Fibroblast of villous mesenchyme (primary cell): ENCODE measurements at regions not wholly inside any gene's neighbourhood (a gene's known extent, or its start where the extent isn't known, plus 50 kb on each side); places are given as distances from the start of the nearest gene placed in this dataset.

Source experiments
- DNase-seq: peaks from one replicate; pipeline ENCODE4 v3.0.0-alpha.2; 2010; ENCODE audit warnings: low read depth
- H3K4me3 ChIP-seq: 2 replicates; pipeline ENCODE4 v1.5.1; 2011; ENCODE audit warnings: low read depth, mild to moderate bottlenecking, low read length
- TF ChIP-seq, protein P1 (sequence below): IDR thresholded peaks from 2 replicates; pipeline ENCODE4 v1.5.1; 2012; ENCODE audit warnings: low read depth, mild to moderate bottlenecking, low read length; ENCODE audit not compliant: insufficient read depth

DNA sequence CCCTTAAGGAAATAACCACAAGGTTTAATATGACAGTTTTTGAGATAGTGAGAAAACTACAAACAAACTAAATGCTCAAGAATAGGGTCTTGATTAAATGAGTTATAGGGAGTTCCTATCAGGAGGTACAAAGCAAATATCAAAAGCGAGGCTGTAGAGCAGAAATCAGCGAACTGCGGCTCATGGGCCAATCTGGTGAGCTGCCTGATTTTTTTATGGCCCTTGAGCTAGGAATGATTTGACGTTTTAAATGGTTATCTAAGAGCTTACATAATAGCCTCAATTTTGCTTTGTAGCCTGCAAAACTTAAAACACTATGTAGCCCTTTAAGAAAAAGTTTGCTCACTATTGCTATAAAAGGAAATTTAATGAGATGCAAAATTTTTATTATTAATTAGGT is 62.2 kb downstream of the XCL2 start:
- DNase-seq, result no peak
- no peak overlapping the region for H3K4me3 ChIP-seq
- TF ChIP-seq, protein P1, sequence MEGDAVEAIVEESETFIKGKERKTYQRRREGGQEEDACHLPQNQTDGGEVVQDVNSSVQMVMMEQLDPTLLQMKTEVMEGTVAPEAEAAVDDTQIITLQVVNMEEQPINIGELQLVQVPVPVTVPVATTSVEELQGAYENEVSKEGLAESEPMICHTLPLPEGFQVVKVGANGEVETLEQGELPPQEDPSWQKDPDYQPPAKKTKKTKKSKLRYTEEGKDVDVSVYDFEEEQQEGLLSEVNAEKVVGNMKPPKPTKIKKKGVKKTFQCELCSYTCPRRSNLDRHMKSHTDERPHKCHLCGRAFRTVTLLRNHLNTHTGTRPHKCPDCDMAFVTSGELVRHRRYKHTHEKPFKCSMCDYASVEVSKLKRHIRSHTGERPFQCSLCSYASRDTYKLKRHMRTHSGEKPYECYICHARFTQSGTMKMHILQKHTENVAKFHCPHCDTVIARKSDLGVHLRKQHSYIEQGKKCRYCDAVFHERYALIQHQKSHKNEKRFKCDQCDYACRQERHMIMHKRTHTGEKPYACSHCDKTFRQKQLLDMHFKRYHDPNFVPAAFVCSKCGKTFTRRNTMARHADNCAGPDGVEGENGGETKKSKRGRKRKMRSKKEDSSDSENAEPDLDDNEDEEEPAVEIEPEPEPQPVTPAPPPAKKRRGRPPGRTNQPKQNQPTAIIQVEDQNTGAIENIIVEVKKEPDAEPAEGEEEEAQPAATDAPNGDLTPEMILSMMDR, result no peak

GRCh38 chr1:168480997-168481396 is 62.8 kb downstream of the XCL2 start:
- no peak overlapping the region for H3K4me3 ChIP-seq
- TF ChIP-seq, protein P1, result no peak
- no peak for DNase-seq

DNA sequence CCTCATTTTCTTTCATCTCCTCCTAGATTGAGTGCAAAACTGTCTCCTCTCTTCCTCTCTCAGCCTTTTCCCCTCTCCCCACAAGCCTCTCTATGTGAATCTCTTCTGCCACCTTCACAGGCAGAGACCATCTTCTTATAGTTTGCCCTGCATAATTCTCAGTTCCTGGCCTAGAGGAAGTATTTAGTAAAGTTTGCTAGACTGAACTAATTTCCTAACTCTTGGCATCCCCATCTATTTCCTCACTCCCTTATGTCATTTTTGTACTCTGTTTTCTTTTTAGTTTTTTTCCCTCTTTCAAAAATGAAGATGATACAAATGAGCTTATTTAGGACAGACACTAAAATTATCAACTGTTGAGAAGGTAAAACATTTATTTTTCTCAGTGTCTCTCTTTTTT is 66.0 kb downstream of the XCL2 start:
- TF ChIP-seq, protein P1, result no peak
- no peak for DNase-seq
- H3K4me3 ChIP-seq, result no peak overlapping the region

DNA sequence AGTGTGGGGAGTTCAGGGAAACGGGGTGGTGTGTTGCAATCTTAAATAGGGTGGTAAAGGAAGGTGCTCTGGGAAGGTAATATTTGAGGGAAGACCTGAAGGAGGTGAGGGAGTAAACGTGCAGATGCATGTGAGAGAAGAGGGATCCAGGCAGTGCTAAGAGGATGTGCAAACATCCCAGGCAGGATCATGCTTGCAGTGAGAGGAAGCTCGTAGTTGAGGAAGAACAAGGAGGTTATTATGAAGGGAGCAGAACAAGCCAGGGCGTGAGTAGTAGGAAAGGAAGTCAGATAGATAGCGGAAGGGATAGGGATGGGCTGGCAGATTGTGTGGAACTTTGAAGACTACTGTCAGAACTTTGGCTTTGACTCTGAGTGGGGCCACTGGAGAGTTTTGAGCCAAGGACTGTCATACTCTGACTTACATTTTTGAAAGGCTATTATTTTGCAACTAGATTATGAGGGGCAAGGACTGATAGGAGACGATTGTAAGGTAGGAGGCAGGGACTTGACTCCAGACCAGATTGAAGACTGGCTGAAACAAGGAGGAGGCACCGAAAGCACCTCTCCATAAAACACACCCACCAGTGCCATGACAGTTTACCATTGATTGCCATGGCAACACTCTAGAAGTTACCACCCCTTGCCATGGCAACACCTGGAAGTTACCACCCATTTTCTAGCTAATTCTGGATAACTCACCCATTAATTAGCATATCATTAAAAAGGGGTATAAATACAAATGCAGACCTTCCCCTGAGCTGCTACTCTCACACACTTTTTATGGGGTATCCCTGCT is 67.0 kb downstream of the XCL2 start:
- no peak overlapping the region for H3K4me3 ChIP-seq
- no peak for DNase-seq
- TF ChIP-seq, protein P1, result no peak

DNA sequence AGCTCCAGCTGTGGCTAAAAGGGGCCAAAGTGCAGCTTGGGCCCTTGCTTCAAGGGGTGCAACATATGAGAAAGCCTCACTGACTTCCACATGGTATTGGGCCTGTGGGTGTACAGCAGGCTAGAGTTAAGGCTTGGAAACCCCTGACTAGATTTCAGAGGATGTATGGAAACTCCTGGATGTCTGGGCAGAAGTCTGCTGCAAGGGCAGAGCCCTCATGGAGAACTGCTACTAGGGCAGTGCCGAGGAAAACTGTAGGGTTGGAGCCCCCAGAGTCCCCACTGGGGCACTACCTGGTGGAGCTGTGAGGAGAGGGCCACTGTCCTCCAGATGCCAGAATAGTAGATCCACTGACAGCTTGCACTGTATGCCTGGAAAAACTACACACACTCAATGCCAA is 69.5 kb downstream of the XCL2 start:
- no peak overlapping the region for H3K4me3 ChIP-seq
- DNase-seq, result no peak
- TF ChIP-seq, protein P1, result no peak

GRCh38 chr1:168473126-168473525 is 70.7 kb downstream of the XCL2 start:
- no peak overlapping the region for H3K4me3 ChIP-seq
- TF ChIP-seq, protein P1, result no peak
- DNase-seq, result no peak

- TF ChIP-seq, protein P1, result no peak
- H3K4me3 ChIP-seq, result no peak overlapping the region
- DNase-seq, result no peak
These were observed 71.6 kb downstream of the XCL2 start for GRCh38 chr1:168472223-168472622.
